CD4-positive, alpha-beta T cell treated with Interleukin-1 beta for 1 hour (primary cell): ENCODE measurements at regions not wholly inside any gene's neighbourhood (a gene's known extent, or its start where the extent isn't known, plus 50 kb on each side); places are given as distances from the start of the nearest gene placed in this dataset.

ENCODE experiments used
- DNase-seq, 2 donors: peaks; one replicate each; pipeline ENCODE4 v3.0.0-alpha.2; 2020 to 2022

DNA sequence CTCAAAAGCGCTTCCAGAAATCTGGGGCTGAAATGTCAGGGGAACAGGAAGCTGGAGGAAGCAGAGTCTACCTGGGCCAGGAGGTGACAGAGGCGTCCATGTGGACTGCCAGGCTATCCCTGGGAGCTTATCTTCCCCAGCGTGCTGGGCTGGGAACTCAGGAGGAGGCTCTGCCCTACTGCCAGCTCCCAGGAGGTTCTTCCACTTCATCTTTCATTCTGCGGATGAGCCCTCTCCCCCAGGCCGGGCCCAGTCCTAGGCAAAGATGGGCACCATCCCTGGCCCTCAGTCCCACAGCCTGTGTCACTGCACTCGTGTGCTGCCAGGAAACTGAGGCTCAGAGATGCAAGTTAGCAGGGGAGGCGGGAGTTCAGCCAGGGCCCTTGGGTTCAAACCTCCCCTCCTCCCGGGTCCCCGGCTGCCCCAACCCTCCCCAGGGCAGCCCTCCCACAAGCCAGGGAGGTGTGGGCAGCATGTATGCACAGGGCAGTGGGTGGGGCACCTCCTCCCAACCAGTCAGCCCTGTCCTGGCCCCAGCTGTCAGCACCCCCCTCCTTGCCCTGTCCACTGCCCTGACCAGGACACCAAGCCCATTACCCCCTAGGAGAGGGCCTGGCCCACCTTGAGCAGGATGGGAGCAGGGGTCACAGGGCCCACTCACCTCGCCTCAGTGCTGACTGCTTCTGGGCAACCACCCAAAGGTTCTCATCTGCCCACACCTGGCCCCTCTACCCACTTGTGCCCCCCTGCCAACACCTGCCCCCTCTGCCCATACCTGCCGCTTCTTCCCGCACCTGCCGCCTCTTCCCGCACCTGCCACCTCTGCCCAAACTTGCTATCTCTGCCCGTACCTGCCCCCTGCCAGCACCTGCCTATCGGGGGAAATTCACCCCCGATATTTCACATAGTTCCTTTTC, 226.0 kb downstream of the NPHP4 start:
- no peak for DNase-seq

DNA sequence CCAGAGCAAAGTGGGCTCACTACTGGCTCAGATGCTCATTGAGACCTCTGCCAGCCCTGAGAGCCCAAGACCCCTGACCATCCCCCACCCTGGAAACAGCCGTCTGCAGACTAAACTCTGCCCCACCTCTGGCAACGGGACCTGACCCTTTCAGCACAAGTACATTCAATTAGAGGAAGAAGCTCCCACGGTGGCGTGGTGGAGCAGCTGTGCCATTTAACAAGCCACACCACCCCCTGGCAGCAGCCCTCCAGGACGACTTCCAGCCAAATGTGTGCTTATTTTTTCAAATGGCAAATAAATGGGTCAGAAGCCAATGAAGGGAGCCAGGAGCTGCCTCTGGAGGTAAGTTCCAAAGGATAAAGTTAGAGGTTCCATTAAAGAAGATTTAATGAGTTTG, 226.7 kb downstream of the NPHP4 start:
- DNase-seq, result no peak

DNA sequence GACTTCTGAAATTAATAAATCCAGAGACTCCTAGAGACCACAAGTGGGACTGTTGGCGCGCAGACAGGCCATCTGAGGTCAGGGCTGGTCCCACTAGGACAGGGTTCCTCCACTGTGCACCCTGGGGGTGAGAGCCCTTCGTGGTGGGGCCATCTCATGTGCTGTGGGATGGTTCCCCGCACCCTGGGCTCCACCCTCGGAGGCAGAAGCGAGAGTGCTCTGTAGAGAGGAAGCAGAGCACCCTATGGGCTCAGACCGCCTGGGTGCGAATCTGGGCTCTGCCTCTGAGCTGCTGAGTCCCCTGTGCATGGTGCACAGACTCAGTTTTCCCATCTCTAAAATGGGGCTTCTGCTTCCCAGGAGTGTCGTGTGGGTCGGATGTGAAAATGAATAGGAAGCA, 227.3 kb downstream of the NPHP4 start:
- no peak for DNase-seq

DNA sequence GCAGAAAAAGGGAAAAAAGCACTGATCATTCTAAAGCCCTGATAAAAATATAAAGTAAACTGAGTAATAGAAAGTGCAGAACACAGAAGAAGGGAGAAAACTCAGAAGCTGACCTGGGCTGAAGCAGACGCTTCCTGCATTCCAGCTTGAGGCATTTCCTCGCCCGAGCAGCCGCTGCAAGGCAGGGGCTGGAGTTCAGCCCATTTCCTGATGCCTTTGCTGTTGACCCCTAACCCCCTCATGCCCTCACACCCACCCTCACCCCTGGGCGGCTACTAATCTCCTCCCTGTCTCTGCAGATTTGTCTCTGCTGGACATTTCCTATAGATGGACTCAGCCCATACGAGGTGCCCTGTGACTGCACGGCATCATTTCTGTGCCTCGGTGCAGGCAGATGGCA, 227.8 kb downstream of the NPHP4 start:
- DNase-seq, result no peak

DNA sequence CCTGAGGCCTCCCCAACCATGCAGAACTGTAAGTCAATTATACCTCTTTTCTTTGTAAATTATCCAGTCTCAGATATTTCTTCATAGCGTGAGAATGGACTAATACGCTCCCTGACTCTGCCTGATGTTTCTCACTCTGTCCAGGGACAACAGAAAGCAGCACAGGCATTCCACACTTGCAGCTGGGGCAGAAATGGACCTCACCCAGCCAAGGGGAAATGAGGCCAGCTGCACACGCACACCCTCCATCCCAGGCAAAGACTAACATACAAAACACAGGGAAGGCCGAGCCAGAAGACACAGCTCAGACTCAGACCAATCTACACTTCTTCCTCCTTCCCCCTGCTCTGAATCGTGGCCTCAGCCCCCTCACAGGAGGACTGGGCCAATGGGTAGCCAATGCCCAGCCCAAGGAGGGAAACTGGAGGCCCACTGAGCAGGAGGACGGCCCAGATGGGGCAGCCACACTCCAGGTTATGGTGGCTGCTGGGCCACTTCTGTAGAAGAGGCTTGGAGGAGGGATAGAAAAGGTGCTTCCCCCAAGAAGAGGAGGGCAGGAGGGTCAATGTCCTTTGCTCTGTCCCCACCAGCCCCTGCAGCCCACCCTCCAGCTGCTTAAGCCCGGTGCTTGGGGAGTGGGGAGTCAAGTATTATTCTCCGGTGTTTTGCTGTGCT, 228.4 kb downstream of the NPHP4 start:
- DNase-seq, result no peak

DNA sequence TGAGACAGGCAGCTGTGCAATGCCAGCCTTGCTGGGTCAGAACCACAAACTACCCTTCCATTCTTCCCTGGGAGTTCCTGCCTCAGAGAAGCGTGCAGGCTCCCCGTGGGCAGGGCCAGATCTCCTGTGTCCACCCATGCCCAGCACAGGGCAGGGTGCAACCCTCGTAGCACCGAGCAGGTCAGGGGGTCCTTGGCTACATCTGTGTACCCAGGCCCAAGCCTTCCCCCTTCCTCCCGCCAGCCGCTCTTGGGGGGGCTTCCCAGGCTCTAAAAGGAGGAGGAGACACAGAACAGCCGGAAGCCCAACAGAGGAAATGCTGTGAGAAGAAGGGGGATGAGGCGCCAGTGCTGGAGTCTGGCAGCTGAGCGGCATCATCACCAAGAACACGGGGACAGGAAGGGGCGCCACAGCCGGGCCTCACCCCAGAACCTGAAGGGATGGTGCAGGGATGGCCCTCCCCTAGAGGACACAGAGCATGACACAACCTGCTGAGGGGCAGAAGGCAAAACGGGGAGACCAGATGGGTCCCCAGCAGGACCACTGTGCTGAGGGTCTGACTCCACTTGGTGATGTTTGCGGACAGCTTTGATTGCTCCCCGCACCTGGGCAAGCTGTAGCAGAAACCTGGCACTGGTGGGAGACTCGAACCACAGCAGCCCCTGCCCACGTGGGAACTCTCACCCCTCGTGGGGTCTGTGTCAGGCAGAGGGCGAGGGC, 233.2 kb downstream of the NPHP4 start:
- no peak for DNase-seq

DNA sequence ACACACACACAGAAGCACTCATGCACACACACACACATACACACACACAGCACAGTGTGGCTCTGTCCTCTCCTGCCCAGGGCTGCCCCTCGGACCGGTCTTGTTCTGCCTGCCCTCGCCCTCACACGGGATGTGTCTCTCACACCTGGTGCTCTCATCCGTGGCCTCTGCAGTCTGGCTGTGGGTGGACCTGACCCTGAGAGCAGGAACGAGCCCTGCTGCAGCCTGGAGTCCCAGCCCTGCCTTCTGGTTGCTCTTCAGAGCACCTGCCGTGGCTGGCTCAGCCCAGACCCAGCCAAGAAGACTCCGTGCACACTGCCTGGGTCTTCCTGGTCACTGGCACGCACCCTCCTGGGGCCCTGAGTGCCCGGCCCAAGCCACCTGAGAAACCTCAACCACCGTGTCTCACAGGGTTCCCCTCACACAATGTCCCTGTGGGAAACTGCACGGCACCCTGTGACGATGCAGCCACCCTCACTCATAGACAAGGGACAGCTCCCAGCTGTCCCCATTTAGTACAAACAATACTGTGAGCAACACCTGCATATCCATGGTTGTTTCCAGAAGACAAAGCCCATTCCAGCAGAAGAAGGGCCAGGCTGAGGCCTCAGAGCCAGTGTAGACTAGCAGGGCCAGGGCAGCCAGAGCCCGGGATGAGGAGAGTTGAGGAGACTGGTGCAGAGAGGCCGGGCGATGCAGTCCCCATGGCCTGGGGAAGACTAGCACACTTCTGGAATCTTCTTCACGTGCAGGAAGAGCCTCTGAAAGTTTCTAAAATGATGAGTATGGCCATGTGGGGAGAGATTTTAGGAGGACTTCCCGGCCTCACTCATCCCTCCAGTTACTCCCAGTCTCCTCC, 234.0 kb downstream of the NPHP4 start:
- DNase-seq, result no peak

DNA sequence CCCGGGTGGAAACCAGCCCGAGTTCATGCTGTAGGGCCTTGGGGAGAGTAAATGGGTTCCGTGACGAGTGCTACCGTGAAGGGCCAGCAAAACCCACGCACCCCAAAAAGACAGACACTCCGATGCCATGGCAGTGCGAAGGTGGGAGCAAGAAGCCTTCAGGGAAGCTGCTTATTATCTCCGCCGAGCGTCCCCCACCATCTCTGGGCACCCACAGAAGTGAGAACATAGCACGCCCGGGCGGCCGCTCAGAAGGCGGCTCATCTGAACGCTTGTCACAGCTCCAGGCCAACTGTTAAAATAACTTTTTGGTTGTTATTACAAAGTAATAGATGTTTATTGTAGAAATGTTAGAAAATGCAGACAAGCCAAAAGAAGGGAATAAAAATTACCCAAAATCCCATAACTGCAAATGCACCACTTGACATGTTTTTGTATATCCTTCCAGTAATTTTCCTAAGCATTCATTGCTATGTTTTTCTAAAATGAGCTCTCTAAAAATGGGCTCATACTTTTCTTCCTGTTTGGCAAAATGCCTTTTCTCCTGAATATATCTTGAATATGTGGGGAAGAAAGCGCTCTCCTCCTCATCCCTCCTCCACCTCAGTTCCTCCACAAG, 234.9 kb downstream of the NPHP4 start:
- no peak for DNase-seq

DNA sequence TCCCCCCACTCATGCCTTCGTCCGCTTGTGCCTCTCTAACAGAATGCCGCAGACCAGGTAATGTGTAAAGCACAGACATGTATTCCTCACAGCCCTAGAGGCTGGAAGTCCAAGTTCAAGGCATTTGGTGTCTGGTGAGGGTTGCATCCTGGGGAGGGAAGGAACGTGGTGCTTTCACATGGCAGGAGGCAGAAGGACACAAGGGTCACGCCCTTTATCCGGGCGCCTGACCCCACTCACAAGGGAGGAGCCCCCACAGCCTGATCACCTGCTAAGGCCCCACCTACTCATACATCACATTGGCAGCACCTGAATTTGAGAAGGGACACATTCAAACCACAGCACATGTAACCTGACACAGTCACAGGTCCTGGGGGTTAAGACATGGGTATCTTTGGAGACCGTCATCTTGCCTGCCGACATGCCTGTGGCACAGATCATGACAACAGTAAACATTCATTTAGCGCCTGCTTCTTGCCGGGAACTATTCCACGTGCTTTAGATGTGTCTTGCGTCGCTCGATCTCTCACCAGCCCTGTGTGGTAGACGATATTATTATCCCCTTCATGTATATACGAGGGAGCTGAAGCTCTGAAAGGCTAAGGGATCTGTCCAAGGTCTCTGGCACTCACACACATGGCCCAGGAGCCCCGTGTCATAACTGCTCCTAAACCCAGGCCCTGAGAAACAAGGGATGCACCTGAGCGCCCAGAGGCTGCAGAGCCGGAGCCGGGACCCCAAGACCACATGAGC, 235.6 kb downstream of the NPHP4 start:
- DNase-seq, result no peak

DNA sequence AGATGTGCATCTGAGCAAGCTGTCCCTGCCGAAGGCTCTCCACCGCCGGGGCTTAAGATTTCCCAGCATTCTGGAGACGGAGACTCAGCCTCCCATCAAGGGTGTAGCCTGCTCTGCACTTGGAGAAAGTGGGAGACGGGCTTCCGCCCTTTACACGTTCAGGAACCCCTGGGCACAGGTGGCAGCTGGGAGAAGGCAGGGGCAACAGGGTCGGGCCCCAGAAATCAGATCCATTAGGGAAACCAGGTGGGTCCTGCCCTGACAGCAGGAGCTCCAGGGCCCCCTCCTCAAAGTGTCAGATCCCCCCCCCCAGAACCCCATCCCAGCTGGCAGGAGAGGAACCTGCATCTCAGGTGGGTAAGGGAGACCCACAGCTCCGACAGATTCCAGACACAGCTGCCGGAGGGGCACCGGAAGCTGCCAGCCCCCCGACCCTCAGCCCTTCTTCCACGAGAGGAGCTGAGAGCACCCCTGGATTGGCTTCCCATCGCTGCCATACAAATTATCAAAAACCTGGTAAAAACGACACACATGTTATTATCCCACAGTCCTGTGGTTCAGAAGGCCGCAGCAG, 236.6 kb downstream of the NPHP4 start:
- DNase-seq, result no peak

DNA sequence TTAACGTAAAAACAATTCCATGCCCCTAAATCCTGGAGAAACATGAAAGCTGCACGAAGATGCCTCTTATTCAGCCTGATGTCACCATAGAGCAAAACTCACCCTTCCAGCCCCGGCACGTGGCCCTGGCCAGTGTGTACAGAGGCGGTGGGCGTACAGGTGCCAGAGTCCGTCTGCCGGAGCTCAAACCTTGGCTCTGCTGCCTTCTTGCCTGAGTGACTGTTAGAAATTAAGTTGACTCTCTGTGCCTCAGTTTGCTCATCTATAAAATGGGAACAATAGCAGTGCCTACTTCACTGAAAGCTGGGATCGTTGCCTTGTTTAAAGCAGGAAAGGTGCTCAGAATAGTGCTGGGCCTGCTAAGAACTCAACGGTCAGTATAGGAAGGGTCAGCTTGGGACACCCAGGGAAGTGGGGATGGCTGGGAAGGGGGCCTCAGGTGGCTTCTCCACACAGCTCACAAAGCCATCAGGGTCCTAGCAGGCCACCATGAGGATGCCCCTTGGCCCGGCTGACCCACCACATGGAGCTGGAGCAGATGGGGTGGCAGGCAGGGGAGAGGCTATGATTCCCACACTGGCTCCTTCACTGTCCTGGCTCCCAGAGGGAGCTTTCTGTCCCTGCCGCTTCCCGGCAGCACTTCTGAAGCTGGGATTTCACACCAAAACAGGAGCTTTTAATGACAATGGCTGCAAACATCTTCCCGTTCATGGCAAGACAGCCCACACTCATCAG, 237.2 kb downstream of the NPHP4 start:
- DNase-seq, result no peak

DNA sequence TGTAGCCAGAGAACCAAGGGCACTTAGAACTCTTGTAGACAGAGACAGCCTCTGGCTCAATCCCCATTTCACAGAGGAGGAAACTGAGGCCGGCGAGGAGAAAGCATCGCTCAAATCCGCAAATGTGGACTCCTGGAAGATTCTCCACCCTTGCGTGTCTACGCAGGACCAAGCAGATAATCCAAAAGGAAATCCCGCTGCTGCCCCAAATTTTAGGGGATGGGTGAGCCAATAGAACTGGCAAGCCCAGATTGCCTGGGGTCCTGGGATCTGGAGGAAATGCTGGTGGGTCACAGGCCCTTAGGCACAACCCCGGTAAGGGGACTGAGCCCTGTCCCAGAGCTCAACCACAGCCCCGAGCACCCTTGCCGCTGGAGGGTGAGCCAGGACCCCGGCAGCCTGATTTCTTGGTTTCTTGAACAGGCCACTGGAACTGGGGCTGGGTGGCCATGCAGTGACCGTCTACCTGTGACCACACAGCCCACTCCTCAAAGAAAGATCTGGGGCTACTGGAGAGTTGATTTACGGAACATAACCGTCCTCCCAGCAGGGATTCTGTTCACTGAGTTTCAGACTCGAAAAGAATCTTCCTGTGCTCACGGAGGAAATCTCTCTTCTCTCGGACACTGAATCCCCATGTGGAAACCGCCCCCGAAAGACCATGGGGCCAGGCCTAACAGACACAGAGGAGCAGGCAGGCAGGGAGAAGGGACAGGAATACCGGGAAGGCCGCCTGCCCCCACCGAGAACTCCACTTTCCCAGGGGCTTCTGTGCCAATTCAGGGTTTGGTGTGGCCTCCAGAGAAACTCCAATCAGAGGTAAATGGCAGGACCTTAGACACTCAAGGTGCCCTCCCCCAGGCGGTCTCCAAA, 238.4 kb downstream of the NPHP4 start:
- no peak for DNase-seq

DNA sequence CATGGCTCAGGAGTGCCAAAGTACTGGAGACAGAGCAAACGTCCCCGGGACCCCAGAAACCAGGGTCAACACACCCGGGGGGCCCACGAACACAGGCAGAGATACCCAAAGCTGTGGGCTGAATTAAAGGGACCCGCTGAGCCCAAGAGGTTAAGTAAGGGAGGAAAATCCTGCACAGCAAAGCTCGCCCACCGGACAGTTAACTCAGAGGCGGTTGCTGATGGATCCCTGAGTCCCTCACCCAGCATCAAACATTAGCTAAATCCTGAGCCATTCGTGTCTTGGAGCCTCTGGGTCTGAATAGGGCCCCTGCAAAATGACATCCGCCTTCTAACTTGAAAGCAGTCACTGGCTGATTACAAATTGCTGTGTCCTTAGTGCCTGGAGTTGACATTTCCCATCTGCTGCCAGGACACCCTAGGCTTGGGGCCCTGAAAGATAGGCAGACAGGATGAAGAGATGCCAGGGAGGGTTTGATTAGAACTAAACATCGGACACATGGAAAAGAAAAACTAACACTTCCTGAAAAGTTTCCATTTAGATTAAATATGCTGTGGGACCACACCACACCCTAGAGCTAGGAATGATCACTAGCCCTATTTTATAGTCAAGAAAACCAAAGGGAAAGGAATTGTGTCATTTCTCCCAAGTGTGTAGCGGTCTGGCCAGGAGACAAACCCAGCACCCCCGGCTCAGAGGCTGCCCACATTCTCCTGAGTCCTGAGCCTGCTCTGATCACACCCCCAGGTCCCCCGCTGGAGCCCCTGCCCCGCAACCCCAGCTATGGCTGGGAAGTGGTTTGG, 239.3 kb downstream of the NPHP4 start:
- DNase-seq, result no peak

DNA sequence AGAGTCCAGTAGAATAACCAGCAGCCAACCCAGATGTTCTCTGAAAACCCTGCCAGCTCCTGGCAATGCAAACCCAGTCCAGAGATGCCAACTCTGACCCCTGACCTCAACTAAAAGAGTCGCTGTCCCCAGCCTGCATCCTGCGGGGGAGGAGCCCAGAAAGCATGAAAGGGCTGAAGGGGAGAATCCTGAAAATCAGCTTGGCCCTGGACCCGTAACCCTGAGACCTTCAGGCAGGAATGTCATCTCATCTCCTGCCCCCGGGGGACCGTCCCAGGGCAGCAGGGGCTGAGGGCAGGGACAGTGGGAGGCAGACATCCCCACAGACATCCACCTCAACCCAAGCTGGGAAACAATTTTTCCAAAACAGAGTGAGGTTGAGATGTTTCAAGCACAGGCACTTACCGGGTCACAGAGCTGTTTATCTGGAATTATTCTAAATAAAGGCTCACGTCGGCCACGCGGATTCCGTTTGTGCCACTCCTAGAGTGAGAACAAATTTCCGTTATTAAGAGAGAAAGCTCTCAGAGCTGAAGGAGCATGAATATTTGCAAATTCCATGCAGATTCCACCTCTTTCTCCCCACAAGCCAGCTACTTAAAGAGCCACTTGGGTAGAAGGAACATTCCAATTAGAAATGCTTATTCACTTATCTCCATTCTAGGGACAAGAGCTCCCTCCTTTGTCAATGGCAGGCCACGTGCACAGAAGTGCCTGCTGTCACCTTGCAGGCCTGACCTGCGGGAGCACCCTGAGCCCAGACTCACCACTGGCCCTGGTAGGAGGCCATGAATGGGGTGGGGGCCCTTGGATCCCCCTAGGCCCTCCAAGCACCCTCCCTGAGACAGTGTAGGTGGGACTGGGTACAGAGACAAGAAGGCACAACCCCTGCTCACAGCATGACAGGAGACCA, 240.1 kb downstream of the NPHP4 start:
- DNase-seq, result no peak

DNA sequence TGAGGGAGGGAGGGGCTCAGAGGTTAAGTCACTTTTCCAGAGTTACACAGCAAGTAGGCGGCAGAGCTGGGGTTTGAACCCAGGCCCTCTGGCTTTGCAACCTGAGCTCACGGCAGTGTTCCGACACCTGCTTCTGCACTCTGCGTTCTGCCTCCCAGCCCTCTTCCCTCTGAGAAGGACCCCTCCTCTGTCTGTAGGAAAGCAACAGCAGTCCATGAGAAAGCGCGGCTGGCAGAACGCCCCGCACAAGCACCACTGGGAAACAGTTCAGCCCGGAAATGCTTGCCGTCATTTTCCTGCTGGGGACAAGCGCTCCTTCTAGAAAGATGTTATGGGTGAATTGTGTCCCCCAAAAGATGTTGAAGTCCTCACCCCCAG, 241.1 kb downstream of the NPHP4 start:
- no peak for DNase-seq

DNA sequence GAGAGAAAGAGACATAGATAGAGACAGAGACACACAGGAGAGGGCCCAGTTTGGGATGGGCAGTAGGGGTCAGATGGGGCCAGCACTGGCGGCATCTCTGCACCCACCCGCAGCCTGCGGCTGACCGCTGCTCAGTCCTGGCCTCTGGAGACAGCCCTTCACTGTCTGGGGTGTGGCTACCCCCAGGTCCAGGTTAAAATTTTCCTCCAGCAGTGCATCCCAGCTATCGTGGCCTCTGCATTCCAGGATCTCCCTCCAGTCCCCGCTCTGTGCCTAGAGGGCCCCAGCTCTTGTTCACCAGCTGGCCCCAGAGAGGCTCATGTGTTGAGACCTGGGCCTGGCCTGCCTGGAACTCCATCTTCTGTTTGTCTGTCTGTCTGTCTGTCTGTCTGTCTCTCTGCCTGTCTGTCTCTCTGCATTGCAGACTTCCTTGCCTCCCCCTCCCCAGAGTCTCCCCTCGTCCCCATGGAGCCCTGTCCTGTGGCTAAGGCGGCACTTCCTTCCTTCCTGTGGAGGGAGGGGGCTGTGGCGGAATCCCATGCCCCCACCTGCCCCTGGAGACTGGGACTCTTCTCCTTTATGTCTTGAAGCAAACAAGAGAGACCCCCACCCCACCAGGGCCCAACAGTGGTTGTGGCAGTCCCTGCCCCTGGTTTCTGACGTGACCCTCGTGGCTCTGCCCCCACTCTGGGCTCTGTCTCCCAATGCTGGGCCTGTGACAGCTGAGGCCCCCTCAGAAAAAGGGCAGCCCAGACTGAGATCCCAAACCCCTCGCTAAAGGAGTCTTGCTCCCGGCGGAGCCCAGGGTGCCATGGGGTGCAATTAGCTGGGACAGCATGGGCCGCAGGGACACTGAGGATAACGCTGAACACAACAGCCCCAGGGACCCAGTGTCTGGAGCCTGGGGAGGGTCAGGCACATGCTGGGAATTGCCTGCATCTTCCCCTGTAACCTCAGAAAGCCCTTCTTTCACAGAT, 241.8 kb downstream of the NPHP4 start:
- no peak for DNase-seq
